ENCODE measurements at regions not wholly inside any gene's neighbourhood (a gene's known extent, or its start where the extent isn't known, plus 50 kb on each side); places are given as distances from the start of the nearest gene placed in this dataset.

DNA sequence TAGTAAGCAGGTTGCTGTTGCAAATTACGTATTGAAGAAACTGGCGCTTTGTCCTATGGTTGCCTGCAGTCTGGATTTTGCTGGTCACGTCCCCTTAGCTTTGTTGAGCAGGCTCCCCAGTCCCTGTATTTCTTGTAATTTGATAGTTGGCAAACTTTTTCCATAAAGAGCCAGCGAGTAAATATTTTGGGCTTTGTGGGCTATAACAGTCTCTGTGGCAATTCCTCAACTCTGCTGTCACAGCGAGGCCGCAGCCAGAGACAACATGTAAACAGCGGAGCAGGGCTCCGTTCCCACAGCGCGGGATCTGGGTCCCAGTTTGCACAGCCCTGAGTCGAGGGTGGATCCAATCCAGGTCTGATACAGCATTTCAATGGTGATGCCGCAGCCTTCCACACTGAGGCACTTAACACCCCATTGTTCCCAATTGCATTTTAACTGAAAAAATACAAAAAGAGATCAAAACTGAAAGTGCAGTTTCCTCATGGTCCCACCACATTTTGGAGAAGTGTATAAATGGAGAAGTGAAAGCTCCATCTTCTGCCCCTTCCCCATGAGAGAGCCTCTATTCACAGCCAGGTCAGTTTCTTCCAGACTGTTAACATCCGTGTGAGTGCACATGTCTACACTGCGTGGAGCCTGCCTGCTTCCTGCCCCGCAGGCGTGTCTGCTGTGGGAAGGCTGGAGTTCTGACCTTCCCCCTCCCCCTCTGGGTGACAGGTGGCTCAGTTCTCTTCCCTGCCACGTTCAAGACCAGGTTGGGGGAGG, 89.1 kb downstream of the RPS6KA4 start:
- Histone ChIP-seq H3K27me3 (ENCODE audit: control insufficient read depth, insufficient read depth, low read length) (peaks cover 41% of the 10 kb centered on the region), H2AK9ac (replicated peaks; ENCODE audit: low read depth, low read length, poor library complexity) (no peak overlapping the region), H2AK5ac (ENCODE audit: low read depth, low read length) (no peak overlapping the region), H3K27ac (ENCODE audit: insufficient read depth, low read length) (no peak overlapping the region), H4K20me1 (ENCODE audit: insufficient read depth, low read length) (no peaks in the 10 kb centered on the region), H3K4me1 (ENCODE audit: control insufficient read depth, insufficient read depth, low read length) (peaks cover 5% of the 10 kb centered on the region), H2BK120ac (ENCODE audit: low read depth, low read length) (no peak overlapping the region), H4K91ac (ENCODE audit: insufficient read depth, low read depth, low read length) (no peak overlapping the region), H2BK5ac (ENCODE audit: low read depth, low read length, poor library complexity, severe bottlenecking) (no peak overlapping the region), H4K5ac (ENCODE audit: low read depth, low read length) (no peak overlapping the region), H3K56ac (ENCODE audit: extremely low read depth, insufficient read depth, low read length) (no peak overlapping the region), H3K9me3 (ENCODE audit: control insufficient read depth, insufficient read depth, low read length) (no peaks in the 10 kb centered on the region), H3K9ac (ENCODE audit: low read depth, low read length) (no peak overlapping the region), H3K36me3 (ENCODE audit: control insufficient read depth, insufficient read depth, low read length) (no peaks in the 10 kb centered on the region), H3K4ac (ENCODE audit: low read depth, low read length) (no peak overlapping the region), H4K8ac (ENCODE audit: low read depth in 2 of 2, low read length in 2 of 2) (no peak overlapping the region), H2BK20ac (ENCODE audit: low read depth, low read length) (no peak overlapping the region), H3K4me3 (ENCODE audit: insufficient read depth, low read depth, low read length) (peak overlapping the region; percentile 3; the same call in 1 of the 2 replicates), H3K14ac (replicated peaks; ENCODE audit: low read depth, low read length) (no peak overlapping the region), H3K9me1 (ENCODE audit: insufficient read depth, low read length) (no peaks in the 10 kb centered on the region), H2BK15ac (ENCODE audit: low read depth, low read length) (no peak overlapping the region), H3K23ac (ENCODE audit: low read depth, low read length) (no peak overlapping the region), H3K18ac (ENCODE audit: low read depth, low read length) (no peak overlapping the region), H3K79me1 (ENCODE audit: low read depth in 1 of 2, low read length in 2 of 2) (no peaks in the 10 kb centered on the region), H3K4me2 (ENCODE audit: low read depth, low read length) (peak overlapping the region; percentile 74), H2AFZ (replicated peaks; ENCODE audit: low read length, poor library complexity) (no peak overlapping the region)
- intact Hi-C loops (cut with micrococcal nuclease), result loop anchor here (5.0 kb wide), 1 partner anchor 71 kb away; no protein-coding TSS in a partner anchor
- dilution Hi-C loops (cut with HindIII; ENCODE audit: low sequenced_read_pairs, unreplicated experiment), result no loop called here
- no TSS peak for BruUV-seq (replicated peaks)
- in situ Hi-C loops (cut with MboI; ENCODE audit: low sequenced_read_pairs), result no loop called here
- ATAC-seq (ENCODE audit: low read depth), result peak; percentile 40
- no peak for TF ChIP-seq MXI1 (IDR thresholded peaks at IDR 0.05; ENCODE audit: borderline replicate concordance, low read depth, low read length)
- TF ChIP-seq, protein P1, sequence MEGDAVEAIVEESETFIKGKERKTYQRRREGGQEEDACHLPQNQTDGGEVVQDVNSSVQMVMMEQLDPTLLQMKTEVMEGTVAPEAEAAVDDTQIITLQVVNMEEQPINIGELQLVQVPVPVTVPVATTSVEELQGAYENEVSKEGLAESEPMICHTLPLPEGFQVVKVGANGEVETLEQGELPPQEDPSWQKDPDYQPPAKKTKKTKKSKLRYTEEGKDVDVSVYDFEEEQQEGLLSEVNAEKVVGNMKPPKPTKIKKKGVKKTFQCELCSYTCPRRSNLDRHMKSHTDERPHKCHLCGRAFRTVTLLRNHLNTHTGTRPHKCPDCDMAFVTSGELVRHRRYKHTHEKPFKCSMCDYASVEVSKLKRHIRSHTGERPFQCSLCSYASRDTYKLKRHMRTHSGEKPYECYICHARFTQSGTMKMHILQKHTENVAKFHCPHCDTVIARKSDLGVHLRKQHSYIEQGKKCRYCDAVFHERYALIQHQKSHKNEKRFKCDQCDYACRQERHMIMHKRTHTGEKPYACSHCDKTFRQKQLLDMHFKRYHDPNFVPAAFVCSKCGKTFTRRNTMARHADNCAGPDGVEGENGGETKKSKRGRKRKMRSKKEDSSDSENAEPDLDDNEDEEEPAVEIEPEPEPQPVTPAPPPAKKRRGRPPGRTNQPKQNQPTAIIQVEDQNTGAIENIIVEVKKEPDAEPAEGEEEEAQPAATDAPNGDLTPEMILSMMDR (conservative IDR thresholded peaks at IDR 0.05; ENCODE audit: low read depth, low read length), result no peak
- TF ChIP-seq MAFK (IDR thresholded peaks at IDR 0.05; ENCODE audit: low read depth, low read length), result no peak
- TF ChIP-seq, protein P2, sequence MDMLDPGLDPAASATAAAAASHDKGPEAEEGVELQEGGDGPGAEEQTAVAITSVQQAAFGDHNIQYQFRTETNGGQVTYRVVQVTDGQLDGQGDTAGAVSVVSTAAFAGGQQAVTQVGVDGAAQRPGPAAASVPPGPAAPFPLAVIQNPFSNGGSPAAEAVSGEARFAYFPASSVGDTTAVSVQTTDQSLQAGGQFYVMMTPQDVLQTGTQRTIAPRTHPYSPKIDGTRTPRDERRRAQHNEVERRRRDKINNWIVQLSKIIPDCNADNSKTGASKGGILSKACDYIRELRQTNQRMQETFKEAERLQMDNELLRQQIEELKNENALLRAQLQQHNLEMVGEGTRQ (IDR thresholded peaks at IDR 0.05; ENCODE audit: low read depth, low read length), result no peak
- no peak for TF ChIP-seq POLR2A (IDR thresholded peaks at IDR 0.05; ENCODE audit: low read depth, low read length)
- no peak for TF ChIP-seq CEBPB (IDR thresholded peaks at IDR 0.05; ENCODE audit: low read depth, low read length)
- TF ChIP-seq CHD1 (IDR thresholded peaks at IDR 0.05; ENCODE audit: low read depth, low read length), result no peak
- TF ChIP-seq RFX5 (IDR thresholded peaks at IDR 0.05; ENCODE audit: low read depth, low read length), result no peak
- TF ChIP-seq ELK1 (IDR thresholded peaks at IDR 0.05; ENCODE audit: borderline replicate concordance, low read depth, low read length), result no peak
- TF ChIP-seq BHLHE40 (IDR thresholded peaks at IDR 0.05; ENCODE audit: low read depth, low read length), result no peak
- TF ChIP-seq RAD21 (IDR thresholded peaks at IDR 0.05; ENCODE audit: low read length), result no peak
- TF ChIP-seq FOS (IDR thresholded peaks at IDR 0.05; ENCODE audit: low read depth, low read length), result no peak
- 0% methylated on average over 4 of the region's 17 CpGs; no CpG with 5 or more reads in 1 of the 2 experiments for WGBS, 2 experiments (ENCODE audit: extremely low coverage in 2 of 2, insufficient read length in 1 of 2)
- ChIA-PET POLR2A (ENCODE audit: unreplicated experiment) (no interaction called here), CTCF (interaction anchor here (0.6 to 1.3 kb wide), 8 partner anchors 11 to 204 kb away, joined by 3 to 4 read pairs (median 3); no protein-coding TSS in a partner anchor)
- peak; percentile 7 for DNase-seq
